ENCODE measurements at regions not wholly inside any gene's neighbourhood (a gene's known extent, or its start where the extent isn't known, plus 50 kb on each side); places are given as distances from the start of the nearest gene placed in this dataset.

DNA sequence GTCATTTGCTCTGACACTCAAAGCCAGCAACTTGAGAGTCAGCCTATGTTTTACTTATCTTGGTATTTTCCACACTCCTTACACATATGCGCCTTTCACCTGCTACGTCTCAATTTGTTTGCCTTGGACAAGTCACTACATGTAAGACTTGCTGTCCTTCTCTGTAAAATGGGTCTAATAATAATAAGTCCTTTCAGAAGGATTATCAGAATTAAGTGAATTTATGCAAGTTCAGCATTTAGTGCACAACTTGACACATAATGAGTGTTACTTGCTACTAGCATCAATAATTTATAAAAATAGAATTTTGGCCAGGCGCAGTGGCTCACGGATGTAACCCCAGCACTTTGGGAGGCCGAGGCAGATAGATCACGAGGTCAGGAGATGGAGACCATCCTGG lies 71.1 kb upstream of the UBL3 start:
- POLR2A ChIA-PET, result interaction anchor here (1.7 kb wide), 1 partner anchor 9 kb away, joined by 4 read pairs; no protein-coding TSS in a partner anchor
- ATAC-seq, result no peak
- no peak overlapping the region for H3K4me3 ChIP-seq

More for the DNA sequence above, 71.1 kb upstream of the UBL3 start:
- BruUV-seq (replicated peaks), result no TSS peak
- in situ Hi-C loops (cut with MboI), result no loop called here
- no peak overlapping the region for H3K4me2 ChIP-seq (ENCODE audit: insufficient read depth, low read length)
- H3K36me3 ChIP-seq (ENCODE audit: control insufficient read depth, insufficient read depth, low read length), result no peaks in the 10 kb centered on the region
- DNase-seq (ENCODE audit: extremely low read depth in 1 of 4, low spot score in 3 of 4) (no peak), FAIRE-seq (no peak)
- no peaks in the 10 kb centered on the region for H3K9me1 ChIP-seq (ENCODE audit: control insufficient read depth, insufficient read depth, low read length)
- no peaks in the 10 kb centered on the region for H3K9me3 ChIP-seq (replicated peaks; ENCODE audit: control insufficient read depth, insufficient read depth, low read depth, low read length)
- no peak overlapping the region for H3K27ac ChIP-seq (ENCODE audit: extremely low read depth, low read depth, low read length)
- CTCF ChIA-PET (ENCODE audit: low intra/inter-chr PET ratio), result no interaction called here
- WGBS (ENCODE audit: insufficient coverage, low coverage, missing lambda C conversion rate), result 40% methylated on average over 6 of the region's 6 CpGs
- intact Hi-C loops (cut with micrococcal nuclease), result no loop called here
- TF ChIP-seq ZNF316 (IDR thresholded peaks at IDR 0.05) (peak; percentile 74), PCBP2 (IDR thresholded peaks at IDR 0.05; ENCODE audit: low read depth, low read length, poor library complexity, severe bottlenecking) (no peak), NBN (IDR thresholded peaks at IDR 0.05; ENCODE audit: low read depth) (no peak), ZNF134 (CRISPR knock-in tag; conservative IDR thresholded peaks at IDR 0.05) (no peak), MAFK (IDR thresholded peaks at IDR 0.05; ENCODE audit: low read length) (peak; percentile 51), MAFF (IDR thresholded peaks at IDR 0.05; ENCODE audit: low read length) (peak; percentile 61), DDX20 (tag; IDR thresholded peaks at IDR 0.05; ENCODE audit: low read depth) (no peak), ZNF699 (CRISPR knock-in tag; IDR thresholded peaks at IDR 0.05; ENCODE audit: insufficient replicate concordance) (no peak), ZNF644 (tag; IDR thresholded peaks at IDR 0.05; ENCODE audit: low read depth) (no peak), ZNF232 (CRISPR knock-in tag; IDR thresholded peaks at IDR 0.05) (no peak), CAMTA2 (CRISPR knock-in tag; conservative IDR thresholded peaks at IDR 0.05) (no peak), C11orf30 (IDR thresholded peaks at IDR 0.05; ENCODE audit: low read depth) (peak; percentile 53; the same call in 1 of the 2 replicates), HNRNPUL1 (IDR thresholded peaks at IDR 0.05; ENCODE audit: low read length) (no peak), HMGN3 (IDR thresholded peaks at IDR 0.05; ENCODE audit: borderline replicate concordance, extremely low read depth, insufficient read length, low read depth, low read length) (no peak), MAFG (tag; conservative IDR thresholded peaks at IDR 0.05) (peak; percentile 52), ZNF707 (CRISPR knock-in tag; conservative IDR thresholded peaks at IDR 0.05) (no peak), CBX2 (IDR thresholded peaks at IDR 0.05; ENCODE audit: insufficient read depth, low read length, poor library complexity, severe bottlenecking) (no peak)
- TF ChIP-seq, protein P1, sequence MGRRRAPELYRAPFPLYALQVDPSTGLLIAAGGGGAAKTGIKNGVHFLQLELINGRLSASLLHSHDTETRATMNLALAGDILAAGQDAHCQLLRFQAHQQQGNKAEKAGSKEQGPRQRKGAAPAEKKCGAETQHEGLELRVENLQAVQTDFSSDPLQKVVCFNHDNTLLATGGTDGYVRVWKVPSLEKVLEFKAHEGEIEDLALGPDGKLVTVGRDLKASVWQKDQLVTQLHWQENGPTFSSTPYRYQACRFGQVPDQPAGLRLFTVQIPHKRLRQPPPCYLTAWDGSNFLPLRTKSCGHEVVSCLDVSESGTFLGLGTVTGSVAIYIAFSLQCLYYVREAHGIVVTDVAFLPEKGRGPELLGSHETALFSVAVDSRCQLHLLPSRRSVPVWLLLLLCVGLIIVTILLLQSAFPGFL (CRISPR knock-in tag; IDR thresholded peaks at IDR 0.05), result no peak
- TF ChIP-seq, protein P2, sequence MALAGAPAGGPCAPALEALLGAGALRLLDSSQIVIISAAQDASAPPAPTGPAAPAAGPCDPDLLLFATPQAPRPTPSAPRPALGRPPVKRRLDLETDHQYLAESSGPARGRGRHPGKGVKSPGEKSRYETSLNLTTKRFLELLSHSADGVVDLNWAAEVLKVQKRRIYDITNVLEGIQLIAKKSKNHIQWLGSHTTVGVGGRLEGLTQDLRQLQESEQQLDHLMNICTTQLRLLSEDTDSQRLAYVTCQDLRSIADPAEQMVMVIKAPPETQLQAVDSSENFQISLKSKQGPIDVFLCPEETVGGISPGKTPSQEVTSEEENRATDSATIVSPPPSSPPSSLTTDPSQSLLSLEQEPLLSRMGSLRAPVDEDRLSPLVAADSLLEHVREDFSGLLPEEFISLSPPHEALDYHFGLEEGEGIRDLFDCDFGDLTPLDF (CRISPR knock-in tag; IDR thresholded peaks at IDR 0.05), result no peak
- TF ChIP-seq, protein P3, sequence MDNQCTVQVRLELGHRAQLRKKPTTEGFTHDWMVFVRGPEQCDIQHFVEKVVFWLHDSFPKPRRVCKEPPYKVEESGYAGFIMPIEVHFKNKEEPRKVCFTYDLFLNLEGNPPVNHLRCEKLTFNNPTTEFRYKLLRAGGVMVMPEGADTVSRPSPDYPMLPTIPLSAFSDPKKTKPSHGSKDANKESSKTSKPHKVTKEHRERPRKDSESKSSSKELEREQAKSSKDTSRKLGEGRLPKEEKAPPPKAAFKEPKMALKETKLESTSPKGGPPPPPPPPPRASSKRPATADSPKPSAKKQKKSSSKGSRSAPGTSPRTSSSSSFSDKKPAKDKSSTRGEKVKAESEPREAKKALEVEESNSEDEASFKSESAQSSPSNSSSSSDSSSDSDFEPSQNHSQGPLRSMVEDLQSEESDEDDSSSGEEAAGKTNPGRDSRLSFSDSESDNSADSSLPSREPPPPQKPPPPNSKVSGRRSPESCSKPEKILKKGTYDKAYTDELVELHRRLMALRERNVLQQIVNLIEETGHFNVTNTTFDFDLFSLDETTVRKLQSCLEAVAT (IDR thresholded peaks at IDR 0.05), result no peak
- no peaks in the 10 kb centered on the region for H4K20me1 ChIP-seq (replicated peaks; ENCODE audit: control insufficient read depth, insufficient read depth, low read length)
- no peaks in the 10 kb centered on the region for H3K79me2 ChIP-seq (ENCODE audit: control insufficient read depth, insufficient read depth, low read length)
- no peaks in the 10 kb centered on the region; a peak in 2 of 5 replicates for H3K4me1 ChIP-seq (replicated peaks in 1 of 2; ENCODE audit: control insufficient read depth in 2 of 2, insufficient read depth in 2 of 2, low read length in 2 of 2)
- no peak overlapping the region for H2AFZ ChIP-seq (ENCODE audit: low read depth, low read length)
- H3K9ac ChIP-seq (ENCODE audit: insufficient read depth in 1 of 2, low read depth in 2 of 2, low read length in 2 of 2), result no peak overlapping the region
- H3K27me3 ChIP-seq (ENCODE audit: control insufficient read depth in 2 of 2, insufficient read depth in 2 of 2, low read length in 2 of 2), result no peaks in the 10 kb centered on the region
